ENCODE measurements at regions not wholly inside any gene's neighbourhood (a gene's known extent, or its start where the extent isn't known, plus 50 kb on each side); places are given as distances from the start of the nearest gene placed in this dataset.

DNA sequence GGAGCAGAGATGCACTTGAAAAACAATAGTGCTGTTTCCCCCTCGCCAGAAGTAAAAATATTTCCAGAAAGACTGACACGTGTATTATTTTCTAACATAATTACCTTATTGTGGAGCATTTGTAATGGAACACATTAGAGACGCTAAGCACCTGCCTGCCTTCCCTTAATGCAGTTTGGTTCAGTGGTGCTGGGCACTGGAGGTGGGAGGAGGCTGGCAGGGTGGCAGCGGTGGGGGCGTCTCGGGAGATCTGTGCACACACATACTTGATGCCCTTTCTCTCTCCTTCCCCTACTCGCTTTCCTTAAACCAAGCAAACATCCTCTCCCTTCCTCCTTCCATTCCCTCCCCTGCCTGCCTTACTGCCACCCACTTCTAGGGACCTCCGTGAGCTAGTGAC is 156.6 kb upstream of the SDK2 start:
- no peaks in the 10 kb centered on the region; the same call in 1 of the 2 replicates for H3K4me1 ChIP-seq (ENCODE audit: insufficient read depth, low read length)
- H3K4me3 ChIP-seq (ENCODE audit: low read length) = no peak overlapping the region
- H3K36me3 ChIP-seq (ENCODE audit: insufficient read depth, low read depth, low read length) = no peaks in the 10 kb centered on the region
- H3K9me3 ChIP-seq (ENCODE audit: insufficient read depth, low read depth, low read length) = no peaks in the 10 kb centered on the region
- no peak overlapping the region for H3K9ac ChIP-seq (ENCODE audit: low read depth, low read length)
- no peak overlapping the region for H3K27ac ChIP-seq (ENCODE audit: low read length)
- no peaks in the 10 kb centered on the region for H3K27me3 ChIP-seq (ENCODE audit: insufficient read depth, low read length)

DNA sequence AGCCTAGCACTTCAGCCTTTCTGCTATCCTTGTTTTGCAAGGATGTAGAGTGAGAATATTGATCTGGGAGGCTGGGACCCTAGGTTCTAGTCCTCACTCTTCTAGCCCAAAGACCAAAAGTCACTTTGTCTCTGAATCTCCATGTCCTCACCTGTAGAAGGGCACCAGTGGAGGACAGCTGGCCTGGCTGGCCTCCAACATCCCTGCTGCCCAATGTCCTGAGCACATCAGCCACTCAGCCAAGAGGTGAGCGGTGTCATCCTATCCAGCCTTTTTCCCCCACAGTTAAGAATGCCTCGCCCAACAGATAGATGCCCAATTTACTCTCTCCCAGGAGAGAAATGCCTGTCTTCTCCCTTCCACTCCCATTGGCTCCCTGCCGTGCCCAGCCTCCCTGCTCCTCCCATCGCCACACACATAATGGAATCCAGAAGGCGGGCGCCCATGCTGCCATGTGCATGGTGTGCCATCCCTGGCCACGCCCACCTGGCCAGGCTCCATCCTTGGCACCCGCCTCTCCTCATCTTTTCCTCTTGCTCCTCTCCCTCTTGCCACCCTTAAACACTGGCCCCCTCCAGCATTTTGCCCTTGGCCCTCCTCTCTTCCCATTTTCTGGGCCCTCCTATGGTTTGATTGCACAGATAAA is 157.3 kb upstream of the SDK2 start:
- Histone ChIP-seq H3K4me3 (ENCODE audit: low read length) (no peak overlapping the region), H3K27ac (ENCODE audit: low read length) (no peak overlapping the region), H3K27me3 (ENCODE audit: insufficient read depth, low read length) (no peaks in the 10 kb centered on the region), H3K36me3 (ENCODE audit: insufficient read depth, low read depth, low read length) (no peaks in the 10 kb centered on the region), H3K9ac (ENCODE audit: low read depth, low read length) (no peak overlapping the region), H3K9me3 (ENCODE audit: insufficient read depth, low read depth, low read length) (no peaks in the 10 kb centered on the region), H3K4me1 (ENCODE audit: insufficient read depth, low read length) (no peaks in the 10 kb centered on the region; the same call in 1 of the 2 replicates)

DNA sequence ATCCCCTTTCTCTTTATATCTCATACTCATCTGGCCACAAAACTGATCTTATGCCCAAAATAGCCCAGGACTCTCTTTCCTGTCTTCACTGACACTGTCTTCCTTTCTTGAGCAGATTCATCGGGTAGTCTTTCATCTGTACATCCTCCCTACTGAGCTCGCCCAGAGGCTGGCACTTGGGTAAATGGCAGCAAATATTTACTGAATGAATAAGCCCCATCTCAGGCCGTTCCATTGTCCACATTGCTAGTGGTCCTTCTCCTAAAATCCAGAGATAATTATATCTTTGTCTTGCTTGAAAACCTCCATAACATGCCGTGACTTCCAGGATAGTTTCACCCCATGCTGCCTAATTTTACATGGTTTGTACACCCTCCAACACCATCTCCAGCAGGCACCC is 158.1 kb upstream of the SDK2 start:
- no peaks in the 10 kb centered on the region; the same call in 1 of the 2 replicates for H3K4me1 ChIP-seq (ENCODE audit: insufficient read depth, low read length)
- no peaks in the 10 kb centered on the region for H3K9me3 ChIP-seq (ENCODE audit: insufficient read depth, low read depth, low read length)
- H3K4me3 ChIP-seq (ENCODE audit: low read length) = no peak overlapping the region
- no peak overlapping the region for H3K9ac ChIP-seq (ENCODE audit: low read depth, low read length)
- no peak overlapping the region for H3K27ac ChIP-seq (ENCODE audit: low read length)
- H3K27me3 ChIP-seq (ENCODE audit: insufficient read depth, low read length) = no peaks in the 10 kb centered on the region
- H3K36me3 ChIP-seq (ENCODE audit: insufficient read depth, low read depth, low read length) = no peaks in the 10 kb centered on the region

DNA sequence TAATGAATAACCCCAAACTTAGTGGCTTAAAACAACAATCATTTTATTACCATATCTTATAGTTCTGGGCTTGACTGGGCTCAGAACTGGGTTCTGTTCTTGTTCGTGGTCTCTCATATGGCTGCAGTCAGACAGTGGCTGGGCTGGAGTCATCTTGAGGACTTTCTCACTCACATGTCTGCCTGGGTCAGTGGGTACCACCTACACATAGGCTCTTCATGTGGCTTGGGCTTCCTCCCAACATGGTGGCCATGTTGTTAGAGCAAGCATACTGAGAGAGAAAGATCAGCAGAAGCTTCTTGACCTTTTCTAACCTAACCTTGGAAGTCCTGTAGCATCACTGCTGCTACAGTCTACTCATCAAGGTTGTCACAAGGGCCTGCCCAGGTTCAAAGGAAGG is 158.6 kb upstream of the SDK2 start:
- Histone ChIP-seq H3K4me1 (ENCODE audit: insufficient read depth, low read length) (no peaks in the 10 kb centered on the region; the same call in 1 of the 2 replicates), H3K9ac (ENCODE audit: low read depth, low read length) (no peak overlapping the region), H3K9me3 (ENCODE audit: insufficient read depth, low read depth, low read length) (no peaks in the 10 kb centered on the region), H3K27ac (ENCODE audit: low read length) (no peak overlapping the region), H3K27me3 (ENCODE audit: insufficient read depth, low read length) (no peaks in the 10 kb centered on the region), H3K4me3 (ENCODE audit: low read length) (no peak overlapping the region), H3K36me3 (ENCODE audit: insufficient read depth, low read depth, low read length) (no peaks in the 10 kb centered on the region)

DNA sequence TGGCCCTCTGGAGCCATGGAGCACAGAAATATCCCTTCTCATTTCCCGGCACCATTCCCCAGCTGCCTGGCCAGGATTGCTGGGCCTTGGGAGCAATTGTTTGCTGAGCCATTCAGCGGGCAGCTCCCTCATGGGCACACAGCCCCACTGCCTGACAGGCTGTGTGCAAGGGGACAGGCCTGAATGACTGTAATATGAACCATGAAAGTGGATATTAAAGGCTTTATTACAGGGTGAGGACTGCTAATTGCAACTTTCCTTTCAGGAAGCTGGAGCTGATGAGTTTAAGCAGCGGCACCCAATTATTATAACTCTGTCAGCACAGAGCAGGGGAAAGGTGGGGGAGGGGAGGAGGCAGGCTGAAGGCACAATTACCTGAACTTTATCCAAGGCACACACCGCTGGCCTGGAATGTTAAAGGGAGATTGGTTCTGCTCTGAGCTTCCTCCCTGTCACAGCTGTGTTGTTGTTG is 159.8 kb upstream of the SDK2 start:
- Histone ChIP-seq H3K27me3 (ENCODE audit: insufficient read depth, low read length) (no peaks in the 10 kb centered on the region), H3K36me3 (ENCODE audit: insufficient read depth, low read depth, low read length) (no peaks in the 10 kb centered on the region), H3K4me3 (ENCODE audit: low read length) (no peak overlapping the region), H3K9ac (ENCODE audit: low read depth, low read length) (no peak overlapping the region), H3K9me3 (ENCODE audit: insufficient read depth, low read depth, low read length) (no peaks in the 10 kb centered on the region), H3K4me1 (ENCODE audit: insufficient read depth, low read length) (no peaks in the 10 kb centered on the region; the same call in 1 of the 2 replicates), H3K27ac (ENCODE audit: low read length) (no peak overlapping the region)

DNA sequence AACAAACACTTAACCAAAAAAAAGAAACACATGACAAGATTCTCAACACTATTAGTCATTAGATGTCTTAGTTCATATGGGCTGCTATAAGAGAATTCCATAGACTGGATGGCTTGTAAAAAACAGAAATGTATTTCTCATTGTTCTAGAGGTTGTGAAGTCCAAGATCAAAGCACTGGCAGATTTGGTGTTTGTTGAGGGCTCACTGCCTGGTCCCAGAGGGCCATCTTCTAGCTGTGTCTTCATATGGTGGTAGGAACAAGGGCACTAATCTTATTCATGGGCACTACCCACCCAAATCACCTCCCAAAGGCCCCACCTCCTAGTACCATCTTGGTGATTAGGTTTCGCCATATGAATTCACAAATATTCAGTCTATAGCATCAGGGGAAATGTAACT is 162.5 kb upstream of the SDK2 start:
- no peaks in the 10 kb centered on the region for H3K27me3 ChIP-seq (ENCODE audit: insufficient read depth, low read length)
- H3K9me3 ChIP-seq (ENCODE audit: insufficient read depth, low read depth, low read length) = no peaks in the 10 kb centered on the region
- H3K4me1 ChIP-seq (ENCODE audit: insufficient read depth, low read length) = no peaks in the 10 kb centered on the region
- H3K36me3 ChIP-seq (ENCODE audit: insufficient read depth, low read depth, low read length) = no peaks in the 10 kb centered on the region
- H3K9ac ChIP-seq (ENCODE audit: low read depth, low read length) = no peak overlapping the region
- no peak overlapping the region for H3K27ac ChIP-seq (ENCODE audit: low read length)
- H3K4me3 ChIP-seq (ENCODE audit: low read length) = no peak overlapping the region

DNA sequence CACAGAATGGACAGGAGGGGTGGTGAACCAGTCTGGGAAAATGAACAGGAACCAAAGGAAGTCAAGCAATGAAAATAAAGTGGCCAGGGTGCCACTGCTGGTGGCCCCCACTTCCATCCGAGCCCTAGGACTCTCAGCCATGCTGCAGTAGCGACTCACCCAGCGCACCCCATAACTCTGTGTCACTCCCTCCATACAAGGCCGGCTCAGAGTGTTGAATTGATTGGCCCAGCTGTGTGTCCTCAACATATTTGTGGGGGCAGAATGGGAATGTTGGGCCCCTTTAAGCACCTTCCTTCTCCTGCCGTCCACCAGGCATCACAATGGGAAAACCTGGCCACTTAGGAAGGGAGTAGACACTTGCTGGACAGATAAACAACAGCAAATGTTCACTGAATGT is 169.0 kb upstream of the SDK2 start:
- no peak overlapping the region for H3K27ac ChIP-seq (ENCODE audit: low read length)
- no peak overlapping the region for H3K9ac ChIP-seq (ENCODE audit: low read depth, low read length)
- H3K9me3 ChIP-seq (ENCODE audit: insufficient read depth, low read depth, low read length) = peaks cover 2% of the 10 kb centered on the region; the same call in 1 of the 2 replicates
- 0 out of 2 replicates have a peak, but pooled peaks cover 8% of the 10 kb centered on the region for H3K27me3 ChIP-seq (ENCODE audit: insufficient read depth, low read length)
- H3K36me3 ChIP-seq (ENCODE audit: insufficient read depth, low read depth, low read length) = no peaks in the 10 kb centered on the region
- H3K4me3 ChIP-seq (ENCODE audit: low read length) = no peak overlapping the region
- H3K4me1 ChIP-seq (ENCODE audit: insufficient read depth, low read length) = peaks cover 6% of the 10 kb centered on the region; the same call in 1 of the 2 replicates

DNA sequence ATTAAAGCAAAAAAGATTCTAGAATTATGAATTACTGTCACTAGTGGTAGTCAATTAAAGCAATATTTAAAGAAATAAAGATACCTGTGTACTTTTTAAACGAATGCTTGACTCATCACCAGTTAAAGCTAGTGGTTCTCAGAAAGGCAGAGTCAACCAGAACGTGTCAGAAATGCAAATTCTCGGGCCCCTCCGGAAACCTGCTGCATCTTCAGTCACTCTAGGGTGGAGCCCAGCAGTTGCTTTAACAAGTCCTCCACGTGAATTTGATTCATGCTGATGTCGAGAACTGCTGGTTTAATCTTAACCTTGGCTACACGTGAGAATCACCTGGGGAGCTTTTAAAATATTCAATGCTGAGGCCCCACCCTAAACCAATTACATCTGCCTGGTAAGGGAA is 169.8 kb upstream of the SDK2 start:
- Histone ChIP-seq H3K4me3 (ENCODE audit: low read length) (no peak overlapping the region), H3K27me3 (ENCODE audit: insufficient read depth, low read length) (0 out of 2 replicates have a peak, but pooled peaks cover 8% of the 10 kb centered on the region), H3K36me3 (ENCODE audit: insufficient read depth, low read depth, low read length) (no peaks in the 10 kb centered on the region), H3K9ac (ENCODE audit: low read depth, low read length) (no peak overlapping the region), H3K4me1 (ENCODE audit: insufficient read depth, low read length) (peaks cover 6% of the 10 kb centered on the region; the same call in 1 of the 2 replicates), H3K27ac (ENCODE audit: low read length) (no peak overlapping the region), H3K9me3 (ENCODE audit: insufficient read depth, low read depth, low read length) (peaks cover 10% of the 10 kb centered on the region)

DNA sequence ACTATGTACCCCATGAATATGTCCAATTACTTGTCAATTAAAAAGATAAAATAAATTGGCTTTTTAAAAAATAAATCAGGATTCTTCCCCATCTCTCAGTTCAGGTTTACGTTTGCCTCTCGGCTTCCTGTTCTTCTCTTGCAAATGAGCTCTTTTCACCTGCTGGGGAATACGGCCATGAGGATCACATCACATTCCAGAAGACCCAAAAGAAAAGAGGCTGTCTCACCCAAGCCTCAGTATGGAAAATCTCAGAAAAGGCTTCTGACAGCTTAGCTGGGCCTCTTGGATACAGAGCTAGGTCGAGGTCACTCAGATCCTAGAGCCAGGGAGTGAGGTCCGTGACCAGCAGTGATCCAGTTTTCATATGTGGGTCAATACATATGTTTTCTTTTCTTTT is 171.2 kb upstream of the SDK2 start:
- H3K27ac ChIP-seq (ENCODE audit: low read length) = no peak overlapping the region
- H3K36me3 ChIP-seq (ENCODE audit: insufficient read depth, low read depth, low read length) = no peaks in the 10 kb centered on the region
- H3K9me3 ChIP-seq (ENCODE audit: insufficient read depth, low read depth, low read length) = peaks cover 12% of the 10 kb centered on the region
- H3K27me3 ChIP-seq (ENCODE audit: insufficient read depth, low read length) = peaks cover 16% of the 10 kb centered on the region; the same call in 1 of the 2 replicates
- peaks cover 7% of the 10 kb centered on the region; the same call in 1 of the 2 replicates for H3K4me1 ChIP-seq (ENCODE audit: insufficient read depth, low read length)
- H3K9ac ChIP-seq (ENCODE audit: low read depth, low read length) = no peak overlapping the region
- no peak overlapping the region for H3K4me3 ChIP-seq (ENCODE audit: low read length)

DNA sequence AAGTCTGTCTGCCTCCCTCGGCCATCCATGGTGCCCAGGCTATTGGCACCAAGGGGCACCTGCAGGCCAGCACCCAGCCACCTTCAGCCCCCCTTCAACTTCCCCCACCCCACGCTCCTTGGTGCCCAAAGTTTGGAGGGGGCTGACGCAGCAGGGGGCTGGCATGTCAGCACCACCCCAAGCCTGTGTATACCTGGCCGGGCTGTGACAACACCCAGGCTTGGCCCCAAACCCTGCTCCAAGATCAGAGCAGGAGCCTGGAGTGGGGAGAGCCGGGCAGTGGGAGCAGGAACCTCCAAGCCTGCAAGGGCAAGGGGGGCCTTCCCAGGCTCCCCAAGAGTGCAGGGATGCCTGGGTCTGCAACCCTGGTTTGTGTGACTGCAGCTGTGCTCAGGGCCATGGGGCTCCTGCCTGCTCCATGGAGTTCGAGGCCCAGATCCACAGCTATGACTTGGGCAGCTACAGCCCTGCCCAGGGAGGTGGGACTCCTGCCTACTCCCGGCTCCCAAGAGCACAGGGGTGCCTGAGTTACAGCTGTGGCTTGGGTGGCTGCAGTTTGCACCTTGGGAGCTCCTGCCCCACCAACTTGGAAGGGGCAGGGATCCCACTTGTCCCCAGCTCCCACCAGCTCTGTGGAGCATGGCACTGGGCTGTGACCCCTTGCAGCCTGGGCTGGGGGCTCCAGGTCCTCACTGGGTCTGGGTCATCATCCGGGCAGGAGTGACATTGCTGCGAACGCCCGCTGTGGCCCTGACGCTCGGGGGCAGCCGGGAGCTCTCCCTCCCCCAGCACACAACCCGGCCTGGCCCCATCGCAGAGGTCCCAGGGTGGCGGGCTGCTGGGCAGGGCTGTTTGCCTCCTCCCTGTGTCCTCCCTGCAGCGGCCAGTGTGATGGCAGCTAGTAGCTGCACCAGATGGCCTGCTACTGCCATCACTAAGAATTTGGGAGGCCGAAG is 175.5 kb upstream of the SDK2 start:
- H3K9ac ChIP-seq (ENCODE audit: low read depth, low read length) = no peak overlapping the region
- H3K36me3 ChIP-seq (ENCODE audit: insufficient read depth, low read depth, low read length) = no peaks in the 10 kb centered on the region
- H3K4me1 ChIP-seq (ENCODE audit: insufficient read depth, low read length) = peaks cover 19% of the 10 kb centered on the region; the same call in 1 of the 2 replicates
- no peak overlapping the region for H3K4me3 ChIP-seq (ENCODE audit: low read length)
- peaks cover 50% of the 10 kb centered on the region for H3K27me3 ChIP-seq (ENCODE audit: insufficient read depth, low read length)
- peaks cover 12% of the 10 kb centered on the region for H3K9me3 ChIP-seq (ENCODE audit: insufficient read depth, low read depth, low read length)
- H3K27ac ChIP-seq (ENCODE audit: low read length) = no peak overlapping the region

DNA sequence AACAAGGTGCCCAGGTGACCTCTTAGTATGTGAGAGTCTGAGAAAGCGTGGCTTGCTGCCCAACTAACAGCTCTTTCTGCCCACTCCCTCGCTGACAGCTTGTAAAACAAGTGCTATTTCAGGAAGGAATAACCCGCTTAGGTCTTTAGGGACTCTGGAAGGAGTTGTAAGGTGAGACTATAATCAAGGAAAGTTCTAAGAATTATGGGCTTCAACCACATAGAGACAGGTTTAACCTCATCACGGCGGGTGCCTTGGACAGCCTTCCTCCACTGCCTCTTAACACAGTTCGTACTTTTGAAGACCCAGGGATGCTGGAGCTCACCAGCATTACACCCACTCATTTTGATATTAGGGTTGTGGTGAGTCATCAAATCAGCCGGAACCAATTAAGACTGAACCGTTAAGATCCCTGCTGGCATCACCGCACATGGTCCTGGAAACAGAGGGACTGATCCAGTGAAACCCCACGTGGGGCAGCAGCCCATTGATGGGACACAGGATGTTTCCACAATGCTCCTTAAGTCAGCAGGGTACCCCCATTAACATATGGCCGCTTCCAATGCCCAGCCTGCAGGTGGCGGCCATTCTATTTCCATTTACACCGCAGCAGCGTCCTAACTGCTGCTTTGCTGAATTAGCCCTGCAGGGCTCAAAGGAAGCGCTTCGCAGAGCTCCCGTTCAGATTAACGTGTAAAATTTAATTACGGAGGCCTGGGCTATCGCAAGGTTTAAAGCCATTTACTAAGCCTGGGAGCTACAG is 176.6 kb upstream of the SDK2 start:
- Histone ChIP-seq H3K4me3 (ENCODE audit: low read length) (0 out of 2 replicates have a peak overlapping the region, but pooled peaks have one; percentile 22), H3K4me1 (ENCODE audit: insufficient read depth, low read length) (peaks cover 19% of the 10 kb centered on the region; the same call in 1 of the 2 replicates), H3K9me3 (ENCODE audit: insufficient read depth, low read depth, low read length) (peaks cover 12% of the 10 kb centered on the region), H3K27ac (ENCODE audit: low read length) (no peak overlapping the region), H3K9ac (ENCODE audit: low read depth, low read length) (0 out of 2 replicates have a peak overlapping the region, but pooled peaks have one; percentile 24), H3K27me3 (ENCODE audit: insufficient read depth, low read length) (peaks cover 48% of the 10 kb centered on the region), H3K36me3 (ENCODE audit: insufficient read depth, low read depth, low read length) (no peaks in the 10 kb centered on the region)

Data from iPS-20b (cell line).